GM12874 (cell line): ENCODE measurements at regions not wholly inside any gene's neighbourhood (a gene's known extent, or its start where the extent isn't known, plus 50 kb on each side); places are given as distances from the start of the nearest gene placed in this dataset.
A peak's percentile ranks its signal among the peaks of the same experiment; 100 is the strongest.

ENCODE experiments used
- CTCF ChIP-seq: IDR thresholded peaks from 2 replicates; pipeline ENCODE4 v1.5.1; 2011; ENCODE audit warnings: low read depth, mild to moderate bottlenecking, control low read depth, low read length, moderate library complexity; ENCODE audit not compliant: insufficient read depth

GRCh38 chr13:97797553-97797952, 155.9 kb upstream of the IPO5 start:
- no peak for TF ChIP-seq CTCF

GRCh38 chr13:97798171-97798821, 155.2 kb upstream of the IPO5 start:
- TF ChIP-seq CTCF = no peak

GRCh38 chr13:97798836-97799235, 154.6 kb upstream of the IPO5 start:
- TF ChIP-seq CTCF = no peak

- TF ChIP-seq CTCF = no peak
These were observed 151.3 kb upstream of the IPO5 start for GRCh38 chr13:97802213-97802612.

- no peak for TF ChIP-seq CTCF
These were observed 143.9 kb upstream of the IPO5 start for GRCh38 chr13:97809576-97809975.

- TF ChIP-seq CTCF = 0 out of 2 replicates have a peak, but pooled peaks have one; percentile 3
These were observed 143.3 kb upstream of the IPO5 start for GRCh38 chr13:97810152-97810551.

GRCh38 chr13:97822377-97822776, 131.1 kb upstream of the IPO5 start:
- TF ChIP-seq CTCF = no peak
